Esophagus squamous epithelium (tissue), 5 donors: ENCODE measurements at regions not wholly inside any gene's neighbourhood (a gene's known extent, or its start where the extent isn't known, plus 50 kb on each side); places are given as distances from the start of the nearest gene placed in this dataset.
"Not testable (repeated sequence)": the region's sequence is repeated elsewhere in the genome, so short reads cannot be mapped to it uniquely, and the experiment has no call there.

Source experiments
- DNase-seq: peaks from one replicate; lab custom pipeline; 2025; lab: John Stamatoyannopoulos, UW
- H3K27ac ChIP-seq, 4 donors: fragments of 200-600 bp; sonication (generic); one replicate each; pipeline ENCODE4 v1.5.1; 2016 to 2019; ENCODE audit warnings: mild to moderate bottlenecking in 1 of 4
- H3K27me3 ChIP-seq, 4 donors: fragments of 200-600 bp; sonication (generic); 1 replicate in 3 of 4; 2 replicates in 1 of 4; pipeline versions ENCODE4 v1.5.1 to v1.6.0; 2017 to 2021; ENCODE audit warnings: antibody characterized with exemption in 1 of 4
- H3K36me3 ChIP-seq, 3 donors: fragments of 200-600 bp; sonication (generic); one replicate each; pipeline ENCODE4 v1.5.1; 2016 to 2019
- H3K4me1 ChIP-seq, 3 donors: fragments of 200-600 bp; sonication (generic); one replicate each; pipeline ENCODE4 v1.5.1; 2017 to 2019
- H3K4me3 ChIP-seq, 4 donors: fragments of 200-600 bp; sonication (generic); 1 replicate in 3 of 4; 2 replicates in 1 of 4; pipeline ENCODE4 v1.5.1; 2016 to 2019; ENCODE audit warnings: mild to moderate bottlenecking in 2 of 4, moderate library complexity in 1 of 4
- H3K9me3 ChIP-seq, 3 donors: fragments of 200-600 bp; sonication (generic); one replicate each; pipeline ENCODE4 v1.5.1; 2016 to 2019
- CTCF ChIP-seq, 6 experiments: fragments of 450-650 bp in 4 of 6; fragments of 200-600 bp in 2 of 6; sonication (generic) in 2 of 6; IDR thresholded peaks; one replicate each; pipeline ENCODE4 v1.5.1; 2016 to 2019; ENCODE audit warnings: antibody characterized with exemption in 6 of 6, mild to moderate bottlenecking in 4 of 6, moderate library complexity in 4 of 6
- POLR2A ChIP-seq, 4 donors: fragments of 450-650 bp; IDR thresholded peaks; one replicate each; pipeline ENCODE4 v1.6.1; 2017; ENCODE audit warnings: antibody characterized with exemption in 4 of 4, mild to moderate bottlenecking in 4 of 4, moderate library complexity in 3 of 4
- WGBS, 2 donors: methylation state at CpG; one replicate each; pipeline ENCODE4 v1.1.5; 2018; 5-methylcytosine and 5-hydroxymethylcytosine counted together
- intact Hi-C: fragments of 100-400 bp; cut with DNase I; formaldehyde crosslinking; loops from one replicate; pipeline ENCODE4 v1.15.0; 2022
- donor health status: DM: yes; HTN: yes; CAD: no.

- 55 to 82% methylated on average over 2 to 3 of the region's 3 CpGs for WGBS, 2 donors
- Histone ChIP-seq H3K9me3 (no peaks in the 10 kb centered on the region), H3K27me3 (peaks cover 0 to 26% (median 0%) of the 10 kb centered on the region in 4 donors), H3K27ac (no peak overlapping the region), H3K4me3 (no peak overlapping the region), H3K36me3 (no peaks in the 10 kb centered on the region), H3K4me1 (no peaks in the 10 kb centered on the region)
- DNase-seq, result no peak
- intact Hi-C loops, result no loop called here
- TF ChIP-seq POLR2A (IDR thresholded peaks at IDR 0.05), result no peak
- TF ChIP-seq CTCF (IDR thresholded peaks at IDR 0.05), result no peak
These were observed 360.4 kb downstream of the MATN1 start for GRCh38 chr1:30363031-30363430.

- Histone ChIP-seq H3K4me1 (no peaks in the 10 kb centered on the region), H3K4me3 (no peak overlapping the region), H3K9me3 (no peaks in the 10 kb centered on the region), H3K27ac (no peak overlapping the region), H3K36me3 (no peaks in the 10 kb centered on the region), H3K27me3 (peaks cover 0 to 26% (median 0%) of the 10 kb centered on the region in 4 donors)
- WGBS, 2 donors, result 57 to 79% methylated on average over 5 to 6 of the region's 6 CpGs
- no peak for DNase-seq
- TF ChIP-seq POLR2A (IDR thresholded peaks at IDR 0.05) (no peak), CTCF (IDR thresholded peaks at IDR 0.05) (no peak)
- intact Hi-C loops, result no loop called here
These were observed 360.8 kb downstream of the MATN1 start for GRCh38 chr1:30362603-30362990.

GRCh38 chr1:30361890-30362602 lies 361.3 kb downstream of the MATN1 start:
- H3K27ac ChIP-seq, H3K4me1 ChIP-seq, H3K36me3 ChIP-seq, DNase-seq, H3K9me3 ChIP-seq, intact Hi-C loops, H3K4me3 ChIP-seq: not testable (repeated sequence)
- 70 to 72% methylated on average over 6 to 7 of the region's 10 CpGs for WGBS, 2 donors
- H3K27me3 ChIP-seq, result peaks cover 0 to 26% (median 0%) of the 10 kb centered on the region in 4 donors

- 71 to 76% methylated on average over 6 to 7 of the region's 7 CpGs for WGBS, 2 donors
- H3K36me3 ChIP-seq, result no peaks in the 10 kb centered on the region
- H3K27me3 ChIP-seq, result peaks cover 0 to 26% (median 0%) of the 10 kb centered on the region in 4 donors
- no peak for TF ChIP-seq CTCF (IDR thresholded peaks at IDR 0.05)
- no peak for TF ChIP-seq POLR2A (IDR thresholded peaks at IDR 0.05)
- no peak overlapping the region for H3K27ac ChIP-seq
- DNase-seq, result no peak
- H3K4me1 ChIP-seq, result no peaks in the 10 kb centered on the region
- no peaks in the 10 kb centered on the region for H3K9me3 ChIP-seq
- intact Hi-C loops, result no loop called here
- no peak overlapping the region for H3K4me3 ChIP-seq
These were observed 362.6 kb downstream of the MATN1 start for GRCh38 chr1:30360753-30361152.

GRCh38 chr1:30360281-30360680 lies 363.1 kb downstream of the MATN1 start:
- no peak overlapping the region for H3K4me3 ChIP-seq
- no peaks in the 10 kb centered on the region for H3K36me3 ChIP-seq
- TF ChIP-seq CTCF (IDR thresholded peaks at IDR 0.05) (no peak), POLR2A (IDR thresholded peaks at IDR 0.05) (no peak)
- H3K9me3 ChIP-seq, result no peaks in the 10 kb centered on the region
- H3K27ac ChIP-seq, result no peak overlapping the region
- 90 to 93% methylated on average over 2 of the region's 2 CpGs for WGBS, 2 donors
- H3K27me3 ChIP-seq, result peaks cover 0 to 26% (median 0%) of the 10 kb centered on the region in 4 donors
- intact Hi-C loops, result no loop called here
- no peaks in the 10 kb centered on the region for H3K4me1 ChIP-seq
- no peak for DNase-seq
